ENCODE measurements at regions not wholly inside any gene's neighbourhood (a gene's known extent, or its start where the extent isn't known, plus 50 kb on each side); places are given as distances from the start of the nearest gene placed in this dataset.

DNA sequence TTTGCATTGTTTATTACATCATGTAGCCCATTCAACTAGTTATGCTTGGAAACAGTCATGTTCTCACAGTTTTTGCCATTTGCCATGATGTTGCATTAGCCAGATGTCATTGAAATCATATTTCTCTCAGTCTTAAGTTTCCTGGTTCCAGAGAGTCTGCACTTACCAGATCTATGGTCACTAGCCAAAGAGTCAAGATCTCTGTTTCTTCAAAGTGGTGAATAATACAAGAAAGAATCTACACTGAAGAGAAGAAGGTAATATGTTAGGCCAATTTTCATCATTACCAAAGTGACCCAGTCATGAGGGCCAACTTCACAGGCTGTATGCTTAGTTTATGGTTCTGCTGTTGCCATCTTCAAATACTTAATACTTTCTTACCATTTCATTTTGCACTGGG lies 89.0 kb upstream of the PHYHIPL start:
- TF ChIP-seq CTCF (IDR thresholded peaks at IDR 0.05) = no peak
- no peak for TF ChIP-seq EP300 (IDR thresholded peaks at IDR 0.05)

All from sigmoid colon (tissue), 4 donors.